GM21390 (cell line): ENCODE measurements at regions not wholly inside any gene's neighbourhood (a gene's known extent, or its start where the extent isn't known, plus 50 kb on each side); places are given as distances from the start of the nearest gene placed in this dataset.
"Not testable (repeated sequence)": the region's sequence is repeated elsewhere in the genome, so short reads cannot be mapped to it uniquely, and the experiment has no call there.

Experiments used
- ATAC-seq: cut with Tn5 transposase; IDR thresholded peaks from one replicate; pipeline ENCODE4 v1.9.1; 2021; ENCODE audit not compliant: unreplicated experiment

GRCh38 chr5:117671551-117671950 is 1096.9 kb upstream of the SEMA6A start:
- ATAC-seq: no peak

GRCh38 chr5:117667105-117667504 is 1092.5 kb upstream of the SEMA6A start:
- no peak for ATAC-seq

GRCh38 chr5:117665121-117665520 is 1090.5 kb upstream of the SEMA6A start:
- ATAC-seq: no peak

- ATAC-seq: no peak
Measured at GRCh38 chr5:117662361-117662760, 1087.7 kb upstream of the SEMA6A start.

GRCh38 chr5:117657541-117657940 is 1082.9 kb upstream of the SEMA6A start:
- ATAC-seq: no peak

GRCh38 chr5:117652958-117653280 is 1078.3 kb upstream of the SEMA6A start:
- no peak for ATAC-seq

GRCh38 chr5:117652036-117652957 is 1077.7 kb upstream of the SEMA6A start:
- no peak for ATAC-seq

GRCh38 chr5:117649821-117650220 is 1075.2 kb upstream of the SEMA6A start:
- no peak for ATAC-seq

- no peak for ATAC-seq
Measured at GRCh38 chr5:117645400-117645799, 1070.8 kb upstream of the SEMA6A start.

GRCh38 chr5:117638581-117638980 is 1064.0 kb upstream of the SEMA6A start:
- no peak for ATAC-seq

GRCh38 chr5:117633093-117633492 is 1058.5 kb upstream of the SEMA6A start:
- ATAC-seq: no peak

- ATAC-seq: no peak
Measured at GRCh38 chr5:117624201-117624600, 1049.6 kb upstream of the SEMA6A start.

- no peak for ATAC-seq
Measured at GRCh38 chr5:117623042-117623805, 1048.6 kb upstream of the SEMA6A start.

GRCh38 chr5:117621921-117622320 is 1047.3 kb upstream of the SEMA6A start:
- no peak for ATAC-seq

- ATAC-seq: no peak
Measured at GRCh38 chr5:117615226-117615625, 1040.6 kb upstream of the SEMA6A start.

GRCh38 chr5:117614408-117614807 is 1039.8 kb upstream of the SEMA6A start:
- no peak for ATAC-seq

GRCh38 chr5:117604845-117605244 is 1030.2 kb upstream of the SEMA6A start:
- no peak for ATAC-seq

- ATAC-seq: not testable (repeated sequence)
Measured at GRCh38 chr5:117599811-117600210, 1025.2 kb upstream of the SEMA6A start.

GRCh38 chr5:117594166-117594565 is 1019.5 kb upstream of the SEMA6A start:
- no peak for ATAC-seq

GRCh38 chr5:117590944-117591343 is 1016.3 kb upstream of the SEMA6A start:
- ATAC-seq: peak; percentile 82

GRCh38 chr5:117588611-117589010 is 1014.0 kb upstream of the SEMA6A start:
- ATAC-seq: no peak

- ATAC-seq: no peak
Measured at GRCh38 chr5:117587111-117587510, 1012.5 kb upstream of the SEMA6A start.
